ENCODE measurements at regions not wholly inside any gene's neighbourhood (a gene's known extent, or its start where the extent isn't known, plus 50 kb on each side); places are given as distances from the start of the nearest gene placed in this dataset.
A peak's percentile ranks its signal among the peaks of the same experiment; 100 is the strongest.

DNA sequence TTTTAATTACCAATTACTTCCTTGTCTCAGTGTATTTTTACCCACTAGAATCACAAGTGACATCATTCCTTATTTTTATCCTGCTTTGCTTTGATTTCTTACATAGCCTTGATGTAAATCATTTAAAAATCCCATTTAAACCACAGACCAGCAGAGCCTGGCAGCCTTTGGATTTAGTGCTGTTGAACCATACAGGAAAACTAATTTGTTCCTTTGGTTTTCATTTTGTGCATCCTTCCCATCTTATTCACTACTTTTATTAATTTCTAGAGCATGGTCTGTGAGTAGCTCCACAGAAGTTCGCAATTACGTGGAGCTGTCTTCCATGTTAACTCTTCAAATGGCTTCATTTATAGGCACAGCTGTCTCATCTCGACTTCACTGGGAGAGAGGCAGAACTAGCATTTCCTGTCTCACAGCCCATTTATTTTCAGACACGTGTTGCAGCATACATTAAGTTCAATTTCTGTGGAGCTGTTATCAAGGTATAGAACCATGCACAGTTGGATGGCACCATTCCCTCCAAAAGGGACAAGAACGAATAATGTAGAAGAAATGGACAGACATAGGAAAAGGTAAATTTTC, 235.3 kb downstream of the MRPL39 start:
- Histone ChIP-seq H3K79me2 (ENCODE audit: insufficient read depth, low read length) (no peaks in the 10 kb centered on the region), H3K36me3 (ENCODE audit: insufficient read depth, low read length) (no peaks in the 10 kb centered on the region), H3K4me2 (ENCODE audit: insufficient read depth, low read length) (no peak overlapping the region), H3K9me3 (ENCODE audit: low read depth, low read length) (no peaks in the 10 kb centered on the region), H4K20me1 (ENCODE audit: insufficient read depth, low read length) (no peaks in the 10 kb centered on the region), H3K27me3 (ENCODE audit: insufficient read depth, low read length) (no peaks in the 10 kb centered on the region), H3K4me3 (ENCODE audit: insufficient read depth, low read length) (no peak overlapping the region), H3K27ac (ENCODE audit: low read depth, low read length) (no peak overlapping the region), H3K4me1 (ENCODE audit: insufficient read depth, low read length) (peaks cover 29% of the 10 kb centered on the region), H2AFZ (ENCODE audit: low read length) (peak overlapping the region; percentile 47)
- DNase-seq (ENCODE audit: insufficient read length, low spot score, missing footprints), result no peak
- TF ChIP-seq, protein P1, sequence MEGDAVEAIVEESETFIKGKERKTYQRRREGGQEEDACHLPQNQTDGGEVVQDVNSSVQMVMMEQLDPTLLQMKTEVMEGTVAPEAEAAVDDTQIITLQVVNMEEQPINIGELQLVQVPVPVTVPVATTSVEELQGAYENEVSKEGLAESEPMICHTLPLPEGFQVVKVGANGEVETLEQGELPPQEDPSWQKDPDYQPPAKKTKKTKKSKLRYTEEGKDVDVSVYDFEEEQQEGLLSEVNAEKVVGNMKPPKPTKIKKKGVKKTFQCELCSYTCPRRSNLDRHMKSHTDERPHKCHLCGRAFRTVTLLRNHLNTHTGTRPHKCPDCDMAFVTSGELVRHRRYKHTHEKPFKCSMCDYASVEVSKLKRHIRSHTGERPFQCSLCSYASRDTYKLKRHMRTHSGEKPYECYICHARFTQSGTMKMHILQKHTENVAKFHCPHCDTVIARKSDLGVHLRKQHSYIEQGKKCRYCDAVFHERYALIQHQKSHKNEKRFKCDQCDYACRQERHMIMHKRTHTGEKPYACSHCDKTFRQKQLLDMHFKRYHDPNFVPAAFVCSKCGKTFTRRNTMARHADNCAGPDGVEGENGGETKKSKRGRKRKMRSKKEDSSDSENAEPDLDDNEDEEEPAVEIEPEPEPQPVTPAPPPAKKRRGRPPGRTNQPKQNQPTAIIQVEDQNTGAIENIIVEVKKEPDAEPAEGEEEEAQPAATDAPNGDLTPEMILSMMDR (IDR thresholded peaks at IDR 0.05; ENCODE audit: extremely low read depth, low read depth, low read length), result no peak

DNA sequence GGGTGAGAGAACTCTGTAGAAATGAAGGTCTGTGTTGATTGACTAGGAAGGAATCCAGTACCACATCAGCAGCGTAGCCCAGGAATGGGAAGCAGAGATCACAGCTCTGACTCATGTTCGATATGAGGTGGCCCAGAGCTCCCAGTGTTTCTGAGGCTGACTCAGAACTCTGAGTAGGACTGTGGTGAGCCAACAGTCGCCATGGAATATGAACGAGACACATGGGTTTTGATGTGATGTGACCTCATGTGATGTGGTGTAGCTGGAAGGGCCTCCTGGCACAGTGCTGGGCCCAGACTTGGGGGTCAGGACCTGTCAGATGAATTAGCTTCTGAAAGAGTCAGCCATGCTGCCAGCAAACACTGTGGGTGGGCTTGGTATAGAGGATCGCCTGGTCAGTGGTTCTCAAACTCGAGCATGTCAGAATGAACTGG, 237.0 kb downstream of the MRPL39 start:
- Histone ChIP-seq H3K79me2 (ENCODE audit: insufficient read depth, low read length) (no peaks in the 10 kb centered on the region), H3K36me3 (ENCODE audit: insufficient read depth, low read length) (no peaks in the 10 kb centered on the region), H3K27ac (ENCODE audit: low read depth, low read length) (peak overlapping the region; percentile 83), H3K4me3 (ENCODE audit: insufficient read depth, low read length) (no peak overlapping the region), H3K4me2 (ENCODE audit: insufficient read depth, low read length) (peak overlapping the region; percentile 40), H4K20me1 (ENCODE audit: insufficient read depth, low read length) (no peaks in the 10 kb centered on the region), H3K9me3 (ENCODE audit: low read depth, low read length) (no peaks in the 10 kb centered on the region), H2AFZ (ENCODE audit: low read length) (peak overlapping the region; percentile 49), H3K4me1 (ENCODE audit: insufficient read depth, low read length) (peaks cover 26% of the 10 kb centered on the region), H3K27me3 (ENCODE audit: insufficient read depth, low read length) (no peaks in the 10 kb centered on the region)
- DNase-seq (ENCODE audit: insufficient read length, low spot score, missing footprints), result peak; percentile 88
- TF ChIP-seq, protein P1 (IDR thresholded peaks at IDR 0.05; ENCODE audit: extremely low read depth, low read depth, low read length), result no peak

DNA sequence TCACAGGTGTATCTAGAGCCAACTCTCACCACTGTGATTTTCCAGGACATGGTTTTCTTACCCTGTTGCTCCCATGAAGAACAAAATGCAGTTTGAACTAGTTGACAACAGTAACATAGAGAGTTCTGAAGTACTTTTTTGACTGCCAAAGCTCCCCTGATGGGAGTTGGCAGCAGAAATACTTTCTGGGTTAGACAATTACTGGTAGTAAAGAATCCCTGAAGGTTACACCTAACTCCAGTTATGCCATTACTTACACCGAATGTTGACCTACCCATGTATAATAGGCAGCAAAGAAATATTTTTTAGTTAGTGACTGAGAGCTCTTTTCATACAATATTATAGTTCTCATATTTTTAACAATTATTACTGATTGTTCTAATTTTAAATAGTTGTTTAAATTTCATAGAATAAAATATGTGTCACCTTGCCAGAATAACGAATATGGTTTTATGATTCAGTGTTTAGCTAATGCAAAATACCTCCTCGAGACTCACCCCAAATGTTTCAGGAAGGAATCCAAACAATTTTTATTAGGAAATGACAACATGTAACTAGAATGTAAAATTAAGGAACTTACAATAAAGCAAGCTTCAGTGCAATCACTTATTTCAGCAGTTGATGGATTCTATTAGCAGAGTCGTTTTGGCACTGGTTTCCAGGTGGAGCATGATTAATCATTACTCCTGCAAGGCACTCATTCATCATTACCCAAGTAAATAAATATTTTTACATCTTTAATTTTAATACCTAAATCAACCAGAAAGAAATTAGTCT, 237.6 kb downstream of the MRPL39 start:
- Histone ChIP-seq H3K4me3 (ENCODE audit: insufficient read depth, low read length) (no peak overlapping the region), H3K79me2 (ENCODE audit: insufficient read depth, low read length) (no peaks in the 10 kb centered on the region), H3K4me1 (ENCODE audit: insufficient read depth, low read length) (peaks cover 25% of the 10 kb centered on the region)

DNA sequence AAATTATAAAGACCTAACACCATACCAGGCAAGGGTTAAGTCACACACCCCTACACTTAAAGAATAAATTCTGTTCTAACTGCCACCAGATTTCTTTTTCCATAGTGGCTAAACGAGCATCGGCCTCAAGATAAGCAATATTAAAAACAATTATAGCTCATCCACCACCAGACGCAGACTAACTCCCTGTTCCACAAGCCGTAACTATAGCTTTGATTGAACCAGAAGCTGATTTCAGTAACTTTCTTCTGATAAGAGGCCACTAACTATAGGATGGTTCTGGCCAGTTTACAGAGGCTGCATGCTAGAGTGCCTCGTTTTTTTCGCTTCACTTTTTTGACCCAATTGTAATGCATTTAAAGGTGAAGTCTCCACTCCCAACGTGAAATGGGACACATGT, 238.8 kb downstream of the MRPL39 start:
- no peak for DNase-seq (ENCODE audit: insufficient read length, low spot score, missing footprints)
- no peaks in the 10 kb centered on the region for H3K36me3 ChIP-seq (ENCODE audit: insufficient read depth, low read length)
- no peaks in the 10 kb centered on the region for H3K9me3 ChIP-seq (ENCODE audit: low read depth, low read length)
- no peak overlapping the region for H3K4me2 ChIP-seq (ENCODE audit: insufficient read depth, low read length)
- no peak overlapping the region for H3K4me3 ChIP-seq (ENCODE audit: insufficient read depth, low read length)
- H3K4me1 ChIP-seq (ENCODE audit: insufficient read depth, low read length), result peaks cover 25% of the 10 kb centered on the region
- no peaks in the 10 kb centered on the region for H4K20me1 ChIP-seq (ENCODE audit: insufficient read depth, low read length)
- H3K27me3 ChIP-seq (ENCODE audit: insufficient read depth, low read length), result no peaks in the 10 kb centered on the region
- TF ChIP-seq, protein P1 (IDR thresholded peaks at IDR 0.05; ENCODE audit: extremely low read depth, low read depth, low read length), result no peak
- no peak overlapping the region for H3K27ac ChIP-seq (ENCODE audit: low read depth, low read length)
- no peaks in the 10 kb centered on the region for H3K79me2 ChIP-seq (ENCODE audit: insufficient read depth, low read length)
- no peak overlapping the region for H2AFZ ChIP-seq (ENCODE audit: low read length)

More for the DNA sequence above, 237.6 kb downstream of the MRPL39 start:
- Histone ChIP-seq H3K9me3 (ENCODE audit: low read depth, low read length) (no peaks in the 10 kb centered on the region), H4K20me1 (ENCODE audit: insufficient read depth, low read length) (no peaks in the 10 kb centered on the region), H3K4me2 (ENCODE audit: insufficient read depth, low read length) (peak overlapping the region; percentile 40), H3K27ac (ENCODE audit: low read depth, low read length) (peak overlapping the region; percentile 83), H3K27me3 (ENCODE audit: insufficient read depth, low read length) (no peaks in the 10 kb centered on the region), H2AFZ (ENCODE audit: low read length) (peak overlapping the region; percentile 21), H3K36me3 (ENCODE audit: insufficient read depth, low read length) (no peaks in the 10 kb centered on the region)
- DNase-seq (ENCODE audit: insufficient read length, low spot score, missing footprints), result peak; percentile 17
- TF ChIP-seq, protein P1 (IDR thresholded peaks at IDR 0.05; ENCODE audit: extremely low read depth, low read depth, low read length), result no peak
